ENCODE measurements at regions not wholly inside any gene's neighbourhood (a gene's known extent, or its start where the extent isn't known, plus 50 kb on each side); places are given as distances from the start of the nearest gene placed in this dataset.

DNA sequence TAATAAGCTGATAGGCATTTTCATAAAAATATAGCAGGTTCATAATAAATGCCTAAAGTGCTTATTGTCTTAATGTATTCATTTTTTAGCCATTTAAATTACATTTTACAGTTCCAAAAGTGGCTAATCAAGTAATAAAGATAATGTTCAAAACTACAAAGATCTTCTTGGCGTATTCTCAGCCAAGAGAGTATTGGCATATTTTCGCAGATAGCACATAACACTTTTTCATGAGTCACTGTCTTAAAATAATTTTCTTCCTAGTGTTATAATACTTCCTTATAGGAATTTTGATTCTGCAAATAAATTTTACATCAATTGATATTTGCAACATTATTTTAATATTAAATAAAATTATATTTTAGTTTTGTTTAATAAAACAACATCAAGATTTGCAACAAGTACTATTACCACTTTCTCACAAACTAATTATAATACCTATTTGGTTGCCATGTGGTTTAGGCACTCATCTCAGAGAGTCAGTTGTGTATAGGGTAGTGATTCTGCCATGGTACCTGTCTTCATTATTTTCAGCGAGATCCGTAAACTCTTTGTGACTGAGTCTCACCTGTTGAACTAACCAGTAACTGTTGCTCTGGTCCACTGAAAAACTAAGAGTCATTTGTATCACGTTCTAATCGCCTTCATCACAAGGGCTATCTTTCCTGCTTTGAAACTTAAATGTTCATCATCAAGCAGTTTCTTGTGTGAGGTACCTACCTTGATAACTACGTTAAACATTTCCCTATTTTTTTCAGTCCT lies 152.5 kb upstream of the AKR1E2 start:
- Histone ChIP-seq H3K27me3 (no peaks in the 10 kb centered on the region), H3K9me3 (no peaks in the 10 kb centered on the region), H3K36me3 (no peaks in the 10 kb centered on the region), H3K4me1 (peaks cover 0 to 7% (median 2%) of the 10 kb centered on the region in 4 donors), H3K4me3 (no peak overlapping the region), H3K27ac (no peak overlapping the region)
- no peak for TF ChIP-seq CTCF (IDR thresholded peaks at IDR 0.05)
- intact Hi-C loops (cut with DNase I; ENCODE audit: low total_unique reads), result no loop called here
- DNase-seq, result no peak

DNA sequence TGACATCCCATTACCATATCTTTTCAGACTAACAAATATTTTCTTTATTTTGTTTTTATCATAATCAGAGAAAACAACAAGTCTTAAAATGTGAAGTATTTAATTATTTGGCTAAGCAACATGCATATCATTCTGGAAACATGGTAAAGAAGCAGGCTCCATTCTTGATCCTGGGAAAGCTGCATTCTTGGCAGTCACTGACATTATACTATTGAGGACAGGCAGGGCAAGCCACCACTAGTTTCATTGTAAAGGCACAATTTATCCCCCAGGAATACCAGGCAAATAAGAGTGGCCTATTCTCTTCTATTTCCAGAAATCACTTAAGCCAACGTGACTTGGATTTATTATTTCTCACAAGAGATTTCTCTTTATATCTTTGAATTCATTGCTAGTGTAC lies 153.8 kb upstream of the AKR1E2 start:
- no peak for TF ChIP-seq CTCF (IDR thresholded peaks at IDR 0.05)
- H3K4me3 ChIP-seq, result no peak overlapping the region
- H3K27ac ChIP-seq, result no peak overlapping the region
- no peak for DNase-seq
- H3K4me1 ChIP-seq, result no peaks in the 10 kb centered on the region
- no peaks in the 10 kb centered on the region for H3K9me3 ChIP-seq
- H3K27me3 ChIP-seq, result no peaks in the 10 kb centered on the region
- intact Hi-C loops (cut with DNase I; ENCODE audit: low total_unique reads), result no loop called here
- H3K36me3 ChIP-seq, result no peaks in the 10 kb centered on the region

DNA sequence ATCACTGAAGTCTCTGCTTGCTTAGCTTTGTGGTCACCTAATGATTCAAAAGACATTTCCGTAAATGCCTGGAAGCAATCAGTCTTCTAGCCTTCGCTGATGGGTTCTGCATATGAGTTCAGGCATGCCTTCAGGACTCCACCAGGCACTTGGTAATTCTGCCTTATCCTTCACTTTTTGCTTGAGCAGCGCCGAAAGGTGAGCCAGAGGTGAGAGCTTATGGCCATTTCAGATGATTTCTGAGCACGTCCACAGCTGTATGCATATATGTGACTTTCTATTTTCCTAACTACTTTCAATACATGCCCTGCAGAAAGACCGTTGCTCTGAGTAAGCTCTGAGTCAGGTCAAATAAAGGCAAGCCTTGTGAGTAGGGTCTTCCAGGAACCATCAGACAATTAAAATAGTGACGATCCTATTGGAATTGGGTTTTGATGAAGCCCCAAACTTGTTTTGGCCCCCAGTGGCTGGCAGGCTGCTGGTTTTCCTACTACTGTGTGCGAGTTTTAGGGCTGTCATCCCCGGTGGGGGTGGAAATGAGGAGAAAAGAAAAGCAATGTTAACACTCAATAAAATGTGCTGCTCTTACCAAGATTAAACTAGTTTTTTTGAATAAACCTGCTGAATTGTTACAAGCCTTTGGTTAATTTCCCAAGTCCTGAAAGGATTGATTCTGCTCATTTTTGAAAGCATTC lies 154.4 kb upstream of the AKR1E2 start:
- Histone ChIP-seq H3K9me3 (no peaks in the 10 kb centered on the region), H3K4me1 (no peaks in the 10 kb centered on the region), H3K27ac (no peak overlapping the region), H3K4me3 (no peak overlapping the region), H3K27me3 (no peaks in the 10 kb centered on the region), H3K36me3 (no peaks in the 10 kb centered on the region)
- intact Hi-C loops (cut with DNase I; ENCODE audit: low total_unique reads), result no loop called here
- TF ChIP-seq CTCF (IDR thresholded peaks at IDR 0.05), result no peak
- DNase-seq, result no peak

- DNase-seq, result no peak
- no peaks in the 10 kb centered on the region for H3K27me3 ChIP-seq
- no peaks in the 10 kb centered on the region for H3K36me3 ChIP-seq
- no peak overlapping the region for H3K4me3 ChIP-seq
- no peaks in the 10 kb centered on the region for H3K4me1 ChIP-seq
- no peaks in the 10 kb centered on the region for H3K9me3 ChIP-seq
- no peak overlapping the region for H3K27ac ChIP-seq
- intact Hi-C loops (cut with DNase I; ENCODE audit: low total_unique reads), result no loop called here
- no peak for TF ChIP-seq CTCF (IDR thresholded peaks at IDR 0.05)
Observed at GRCh38 chr10:4670737-4671136, 155.3 kb upstream of the AKR1E2 start.

GRCh38 chr10:4669585-4669984 lies 156.4 kb upstream of the AKR1E2 start:
- no peak for DNase-seq
- intact Hi-C loops (cut with DNase I; ENCODE audit: low total_unique reads), result no loop called here
- Histone ChIP-seq H3K4me3 (no peak overlapping the region), H3K9me3 (no peaks in the 10 kb centered on the region), H3K36me3 (no peaks in the 10 kb centered on the region), H3K27ac (no peak overlapping the region), H3K4me1 (peaks cover 0 to under 1% (median 0%) of the 10 kb centered on the region in 4 donors), H3K27me3 (no peaks in the 10 kb centered on the region)
- no peak for TF ChIP-seq CTCF (IDR thresholded peaks at IDR 0.05)
